Keratinocyte (primary cell): ENCODE measurements at regions not wholly inside any gene's neighbourhood (a gene's known extent, or its start where the extent isn't known, plus 50 kb on each side); places are given as distances from the start of the nearest gene placed in this dataset.
A peak's percentile ranks its signal among the peaks of the same experiment; 100 is the strongest.

Source experiments
- DNase-seq: peaks from one replicate; pipeline ENCODE4 v3.0.0-alpha.2; 2011; ENCODE audit warnings: low read depth, missing footprints, low spot score
- FAIRE-seq: peaks from 2 replicates; lab custom pipeline; 2011; peaks lifted over from hg19 to GRCh38; lab: Jason Lieb, UNC
- H2AFZ ChIP-seq: 2 replicates; pipeline ENCODE4 v1.6.0; 2012; ENCODE audit warnings: low read length, control low read depth, inconsistent platforms; ENCODE audit not compliant: control insufficient read depth
- H3K27ac ChIP-seq: 2 replicates; pipeline ENCODE4 v1.5.1; 2011; ENCODE audit warnings: low read length; ENCODE audit not compliant: control insufficient read depth, insufficient read depth
- H3K27me3 ChIP-seq: 3 replicates; pipeline ENCODE4 v1.6.0; 2011; ENCODE audit warnings: low read length; ENCODE audit not compliant: control insufficient read depth, insufficient read depth; ENCODE audit errors: extremely low read depth
- H3K36me3 ChIP-seq, 2 experiments: 2 replicates in 1 of 2; 3 replicates in 1 of 2; pipeline ENCODE4 v1.5.1; 2011; ENCODE audit warnings: low read length in 2 of 2, mild to moderate bottlenecking in 1 of 2; ENCODE audit not compliant: control insufficient read depth in 2 of 2, insufficient read depth in 2 of 2; ENCODE audit errors: extremely low read depth in 1 of 2
- H3K4me1 ChIP-seq: 3 replicates; pipeline ENCODE4 v1.5.1; 2011; ENCODE audit warnings: low read length; ENCODE audit not compliant: control insufficient read depth, insufficient read depth; ENCODE audit errors: extremely low read depth
- H3K4me2 ChIP-seq: 3 replicates; pipeline ENCODE4 v1.6.0; 2011; ENCODE audit warnings: low read depth, low read length; ENCODE audit not compliant: control insufficient read depth, insufficient read depth; ENCODE audit errors: extremely low read depth
- H3K4me3 ChIP-seq, 3 experiments: fragments of 200-600 bp in 1 of 3; sonication (generic) in 1 of 3; 2 replicates in 2 of 3; 3 replicates in 1 of 3; pipeline ENCODE4 v1.5.1; 2011 to 2016; ENCODE audit warnings: low read length in 3 of 3, mild to moderate bottlenecking in 3 of 3, control low read depth in 2 of 3, inconsistent platforms in 1 of 3, low read depth in 1 of 3, mixed read lengths in 1 of 3, mixed run types in 1 of 3, moderate library complexity in 1 of 3; ENCODE audit not compliant: control insufficient read depth in 2 of 3, insufficient read depth in 2 of 3; ENCODE audit errors: extremely low read depth in 1 of 3
- H3K79me2 ChIP-seq: 2 replicates; pipeline ENCODE4 v1.6.0; 2012; ENCODE audit warnings: low read length; ENCODE audit not compliant: control insufficient read depth, insufficient read depth
- H3K9ac ChIP-seq: 3 replicates; pipeline ENCODE4 v1.6.0; 2011; ENCODE audit warnings: low read length; ENCODE audit not compliant: control insufficient read depth, insufficient read depth; ENCODE audit errors: extremely low read depth
- H3K9me1 ChIP-seq: 3 replicates; pipeline ENCODE4 v1.6.0; 2011; ENCODE audit warnings: low read length; ENCODE audit not compliant: control insufficient read depth, insufficient read depth; ENCODE audit errors: extremely low read depth
- H3K9me3 ChIP-seq: 2 replicates; pipeline ENCODE4 v1.5.1; 2012; ENCODE audit warnings: low read depth, low read length; ENCODE audit not compliant: control insufficient read depth
- H4K20me1 ChIP-seq: 3 replicates; pipeline ENCODE4 v1.6.0; 2011; ENCODE audit warnings: low read length; ENCODE audit not compliant: control insufficient read depth, insufficient read depth; ENCODE audit errors: extremely low read depth
- EZH2 ChIP-seq: IDR thresholded peaks from one replicate; pipeline ENCODE4 v1.6.1; 2012; ENCODE audit warnings: inconsistent platforms, mild to moderate bottlenecking, low read length, moderate library complexity
- dilution Hi-C: fragments of 300-500 bp; cut with MboI; formaldehyde crosslinking; loops from one replicate; pipeline ENCODE4 v1.7.0; 2020; ENCODE audit warnings: low sequenced_read_pairs; ENCODE audit not compliant: extremely low pct_ligation_motif_present
- TF ChIP-seq, protein P1 (sequence below), 3 experiments: IDR thresholded peaks in 1 of 3; conservative IDR thresholded peaks in 1 of 3; optimal IDR thresholded peaks in 1 of 3; 2 replicates in 2 of 3; 3 replicates in 1 of 3; pipeline versions ENCODE3 to v1.5.1; 2011; ENCODE audit warnings: low read length in 3 of 3, mild to moderate bottlenecking in 3 of 3, moderate library complexity in 2 of 3, control low read depth in 1 of 3, inconsistent platforms in 1 of 3; ENCODE audit not compliant: insufficient read depth in 2 of 3; ENCODE audit errors: extremely low read depth in 1 of 3

DNA sequence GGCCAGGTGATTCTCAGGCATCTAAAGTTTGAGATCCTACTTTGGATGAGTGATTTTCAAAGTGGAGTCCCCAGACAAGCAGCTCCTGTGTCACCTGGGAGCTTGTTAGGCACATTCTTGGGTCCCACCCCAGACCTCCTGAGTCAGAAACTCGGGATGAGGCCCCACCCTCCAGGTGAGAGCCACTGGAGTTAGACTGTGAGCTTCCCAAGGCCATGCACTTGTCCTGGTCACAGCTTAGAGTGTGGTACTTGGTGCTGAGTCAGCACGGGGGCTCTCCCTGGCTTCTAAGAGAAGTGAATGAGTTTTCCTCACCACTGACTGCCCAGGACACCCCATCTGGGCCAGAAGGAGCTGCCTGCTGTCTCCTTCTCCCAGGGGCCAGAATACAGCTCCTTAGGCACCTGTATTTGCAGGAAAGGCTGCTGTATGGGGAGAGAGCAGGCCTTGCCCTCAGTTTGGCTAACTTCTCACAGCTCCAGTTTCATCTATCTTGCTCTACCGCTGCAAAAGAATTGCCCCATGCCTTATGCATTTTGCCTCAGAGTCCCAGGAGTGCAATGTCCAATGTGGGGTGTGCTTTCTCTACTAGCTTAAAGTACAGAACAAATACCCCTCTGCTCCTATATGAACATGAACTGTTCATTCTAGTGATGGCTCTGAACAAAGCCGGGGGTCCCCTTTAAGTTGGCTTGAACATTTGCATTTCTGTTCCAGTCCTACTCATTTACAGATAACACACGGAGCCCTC is 98.1 kb downstream of the PSMG1 start:
- TF ChIP-seq, protein P1, sequence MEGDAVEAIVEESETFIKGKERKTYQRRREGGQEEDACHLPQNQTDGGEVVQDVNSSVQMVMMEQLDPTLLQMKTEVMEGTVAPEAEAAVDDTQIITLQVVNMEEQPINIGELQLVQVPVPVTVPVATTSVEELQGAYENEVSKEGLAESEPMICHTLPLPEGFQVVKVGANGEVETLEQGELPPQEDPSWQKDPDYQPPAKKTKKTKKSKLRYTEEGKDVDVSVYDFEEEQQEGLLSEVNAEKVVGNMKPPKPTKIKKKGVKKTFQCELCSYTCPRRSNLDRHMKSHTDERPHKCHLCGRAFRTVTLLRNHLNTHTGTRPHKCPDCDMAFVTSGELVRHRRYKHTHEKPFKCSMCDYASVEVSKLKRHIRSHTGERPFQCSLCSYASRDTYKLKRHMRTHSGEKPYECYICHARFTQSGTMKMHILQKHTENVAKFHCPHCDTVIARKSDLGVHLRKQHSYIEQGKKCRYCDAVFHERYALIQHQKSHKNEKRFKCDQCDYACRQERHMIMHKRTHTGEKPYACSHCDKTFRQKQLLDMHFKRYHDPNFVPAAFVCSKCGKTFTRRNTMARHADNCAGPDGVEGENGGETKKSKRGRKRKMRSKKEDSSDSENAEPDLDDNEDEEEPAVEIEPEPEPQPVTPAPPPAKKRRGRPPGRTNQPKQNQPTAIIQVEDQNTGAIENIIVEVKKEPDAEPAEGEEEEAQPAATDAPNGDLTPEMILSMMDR (optimal IDR thresholded peaks at IDR 0.05 in 1 of 3, IDR thresholded peaks at IDR 0.05 in 1 of 3, conservative IDR thresholded peaks at IDR 0.05 in 1 of 3; ENCODE audit: extremely low read depth in 1 of 3, insufficient read depth in 2 of 3, low read length in 3 of 3): no peak
- no peak for TF ChIP-seq EZH2
- Histone ChIP-seq H4K20me1 (no peaks in the 10 kb centered on the region), H2AFZ (no peak overlapping the region), H3K79me2 (no peaks in the 10 kb centered on the region), H3K4me3 (no peak overlapping the region), H3K4me1 (peaks cover 24% of the 10 kb centered on the region), H3K36me3 (no peaks in the 10 kb centered on the region), H3K27me3 (no peaks in the 10 kb centered on the region), H3K4me2 (no peak overlapping the region), H3K27ac (no peak overlapping the region), H3K9me3 (no peaks in the 10 kb centered on the region), H3K9ac (no peak overlapping the region), H3K9me1 (no peaks in the 10 kb centered on the region)
- no peak for FAIRE-seq
- DNase-seq: no peak
- dilution Hi-C loops: no loop called here

- Histone ChIP-seq H3K79me2 (no peaks in the 10 kb centered on the region), H3K4me1 (peaks cover 24% of the 10 kb centered on the region), H4K20me1 (no peaks in the 10 kb centered on the region), H3K9me3 (no peaks in the 10 kb centered on the region), H2AFZ (no peak overlapping the region), H3K4me2 (no peak overlapping the region), H3K4me3 (no peak overlapping the region), H3K36me3 (no peaks in the 10 kb centered on the region), H3K9ac (no peak overlapping the region), H3K27ac (no peak overlapping the region), H3K27me3 (no peaks in the 10 kb centered on the region), H3K9me1 (no peaks in the 10 kb centered on the region)
- TF ChIP-seq, protein P1 (optimal IDR thresholded peaks at IDR 0.05 in 1 of 3, IDR thresholded peaks at IDR 0.05 in 1 of 3, conservative IDR thresholded peaks at IDR 0.05 in 1 of 3; ENCODE audit: extremely low read depth in 1 of 3, insufficient read depth in 2 of 3, low read length in 3 of 3): peak in 1 of 3 experiments; percentile 2
- TF ChIP-seq EZH2: no peak
- FAIRE-seq (no peak), DNase-seq (no peak)
- dilution Hi-C loops: no loop called here
Measured at GRCh38 chr21:39084073-39084472, 99.2 kb downstream of the PSMG1 start.
